Ishikawa (cell line): ENCODE measurements at regions not wholly inside any gene's neighbourhood (a gene's known extent, or its start where the extent isn't known, plus 50 kb on each side); places are given as distances from the start of the nearest gene placed in this dataset.

ENCODE experiments used
- CREB1 ChIP-seq: IDR thresholded peaks from 2 replicates; pipeline ENCODE4 v1.6.1; 2012; ENCODE audit warnings: low read depth
- EGR1 ChIP-seq: IDR thresholded peaks from 2 replicates; pipeline ENCODE4 v1.6.1; 2012
- EP300 ChIP-seq: IDR thresholded peaks from 2 replicates; pipeline ENCODE4 v1.6.1; 2012; ENCODE audit warnings: borderline replicate concordance
- RAD21 ChIP-seq: IDR thresholded peaks from 2 replicates; pipeline ENCODE4 v1.6.1; 2012; ENCODE audit warnings: low read depth
- REST ChIP-seq: IDR thresholded peaks from 2 replicates; pipeline ENCODE4 v1.6.1; 2012; ENCODE audit warnings: low read depth, mild to moderate bottlenecking
- TAF1 ChIP-seq: IDR thresholded peaks from 2 replicates; pipeline ENCODE4 v1.6.1; 2012; ENCODE audit warnings: low read depth, mild to moderate bottlenecking
- TCF12 ChIP-seq: IDR thresholded peaks from 2 replicates; pipeline ENCODE4 v1.6.1; 2012; ENCODE audit warnings: low read depth
- USF1 ChIP-seq: IDR thresholded peaks from 2 replicates; pipeline ENCODE4 v1.6.1; 2012
- YY1 ChIP-seq: IDR thresholded peaks from 2 replicates; pipeline ENCODE4 v1.6.1; 2012; ENCODE audit warnings: low read depth

- TF ChIP-seq REST (no peak), TCF12 (no peak), YY1 (no peak), TAF1 (no peak), EP300 (no peak), EGR1 (no peak), RAD21 (no peak), USF1 (no peak), CREB1 (no peak)
Observed at GRCh38 chr6:112636650-112637262, 289.6 kb downstream of the RFPL4B start.
